GM12874 (cell line): ENCODE measurements at regions not wholly inside any gene's neighbourhood (a gene's known extent, or its start where the extent isn't known, plus 50 kb on each side); places are given as distances from the start of the nearest gene placed in this dataset.

ENCODE experiments used
- CTCF ChIP-seq: IDR thresholded peaks from 2 replicates; pipeline ENCODE4 v1.5.1; 2011; ENCODE audit warnings: low read depth, mild to moderate bottlenecking, control low read depth, low read length, moderate library complexity; ENCODE audit not compliant: insufficient read depth

- no peak for TF ChIP-seq CTCF
These were observed 669.6 kb downstream of the DIAPH3 start for GRCh38 chr13:59494151-59494550.

- no peak for TF ChIP-seq CTCF
These were observed 669.2 kb downstream of the DIAPH3 start for GRCh38 chr13:59494560-59494970.

GRCh38 chr13:59495299-59495698 lies 668.4 kb downstream of the DIAPH3 start:
- no peak for TF ChIP-seq CTCF

GRCh38 chr13:59495936-59496512 lies 667.7 kb downstream of the DIAPH3 start:
- no peak for TF ChIP-seq CTCF

- TF ChIP-seq CTCF = no peak
These were observed 666.0 kb downstream of the DIAPH3 start for GRCh38 chr13:59497621-59498247.

- TF ChIP-seq CTCF = no peak
These were observed 662.7 kb downstream of the DIAPH3 start for GRCh38 chr13:59501004-59501403.

- no peak for TF ChIP-seq CTCF
These were observed 659.3 kb downstream of the DIAPH3 start for GRCh38 chr13:59504407-59504806.
